WTC11 (cell line): ENCODE measurements at regions not wholly inside any gene's neighbourhood (a gene's known extent, or its start where the extent isn't known, plus 50 kb on each side); places are given as distances from the start of the nearest gene placed in this dataset.
"Not testable (repeated sequence)": the region's sequence is repeated elsewhere in the genome, so short reads cannot be mapped to it uniquely, and the experiment has no call there.

ENCODE experiments used
- ATF1 ChIP-seq: sonication (generic); formaldehyde crosslinking; IDR thresholded peaks from 2 replicates; pipeline ENCODE4 v1.8.1; 2023; ENCODE audit warnings: mild to moderate bottlenecking, moderate library complexity, missing genetic modification reagents
- ATF3 ChIP-seq: sonication (generic); formaldehyde crosslinking; conservative IDR thresholded peaks from 2 replicates; pipeline ENCODE4 v1.8.1; 2022; ENCODE audit warnings: mild to moderate bottlenecking, missing genetic modification reagents
- CTCF ChIP-seq: fragments of 200-600 bp; IDR thresholded peaks from 2 replicates; pipeline ENCODE4 v1.8.0; 2022; ENCODE audit warnings: antibody characterized with exemption
- ESRRA ChIP-seq: sonication (generic); formaldehyde crosslinking; IDR thresholded peaks from 2 replicates; pipeline ENCODE4 v1.8.1; 2022; ENCODE audit warnings: mild to moderate bottlenecking, missing genetic modification reagents, borderline replicate concordance
- FOXK1 ChIP-seq: sonication (generic); formaldehyde crosslinking; IDR thresholded peaks from 2 replicates; pipeline ENCODE4 v1.8.0; 2022; ENCODE audit warnings: mild to moderate bottlenecking, moderate library complexity, missing genetic modification reagents
- MAX ChIP-seq: sonication (generic); formaldehyde crosslinking; IDR thresholded peaks from 2 replicates; pipeline ENCODE4 v1.8.0; 2022; ENCODE audit warnings: mild to moderate bottlenecking, missing genetic modification reagents
- MLX ChIP-seq: sonication (generic); formaldehyde crosslinking; IDR thresholded peaks from 2 replicates; pipeline ENCODE4 v1.8.1; 2023; ENCODE audit warnings: mild to moderate bottlenecking, missing genetic modification reagents, moderate library complexity
- MXD4 ChIP-seq: fragments of 250-450 bp; sonication (Bioruptor Pico); IDR thresholded peaks from 2 replicates; pipeline ENCODE4 v1.8.0; 2021; ENCODE audit warnings: mild to moderate bottlenecking, moderate library complexity, borderline replicate concordance
- NR1H2 ChIP-seq: sonication (generic); formaldehyde crosslinking; IDR thresholded peaks from 2 replicates; pipeline ENCODE4 v1.9.0; 2021; ENCODE audit warnings: mild to moderate bottlenecking, moderate library complexity, missing genetic modification reagents
- NR2C2 ChIP-seq: sonication (generic); formaldehyde crosslinking; IDR thresholded peaks from 2 replicates; pipeline ENCODE4 v1.8.0; 2022; ENCODE audit warnings: mild to moderate bottlenecking, missing genetic modification reagents
- PREB ChIP-seq: sonication (generic); formaldehyde crosslinking; IDR thresholded peaks from 2 replicates; pipeline ENCODE4 v1.8.1; 2022; ENCODE audit warnings: mild to moderate bottlenecking, missing genetic modification reagents, moderate library complexity, borderline replicate concordance
- SP1 ChIP-seq: sonication (generic); formaldehyde crosslinking; conservative IDR thresholded peaks from 2 replicates; pipeline ENCODE4 v1.8.1; 2022; ENCODE audit warnings: missing genetic modification reagents
- ZNF396 ChIP-seq: fragments of 250-450 bp; sonication (Bioruptor Pico); IDR thresholded peaks from 2 replicates; pipeline ENCODE4 v1.8.0; 2021; ENCODE audit warnings: mild to moderate bottlenecking, moderate library complexity, borderline replicate concordance

- TF ChIP-seq CTCF; PREB (CRISPR knock-in tag); NR1H2 (CRISPR knock-in tag); MAX (CRISPR knock-in tag); FOXK1; ATF3 (CRISPR knock-in tag); MLX (CRISPR knock-in tag); ATF1 (CRISPR knock-in tag); SP1 (CRISPR knock-in tag); NR2C2 (CRISPR knock-in tag); MXD4 (CRISPR knock-in tag); ESRRA (CRISPR knock-in tag); ZNF396: not testable (repeated sequence)
These were observed 89.9 kb upstream of the CREB1 start for GRCh38 chr2:207439881-207440280.
